Suprapubic skin (tissue), 4 donors: ENCODE measurements at regions not wholly inside any gene's neighbourhood (a gene's known extent, or its start where the extent isn't known, plus 50 kb on each side); places are given as distances from the start of the nearest gene placed in this dataset.

Experiments used
- DNase-seq, 2 donors: peaks; one replicate each; pipeline ENCODE4 v3.0.0-alpha.2; 2019; ENCODE audit warnings: low spot score in 2 of 2
- H3K27ac ChIP-seq: fragments of 200-600 bp; sonication (generic); one replicate; pipeline ENCODE4 v1.5.1; 2019
- H3K27me3 ChIP-seq: fragments of 200-600 bp; sonication (generic); one replicate; pipeline ENCODE4 v1.5.1; 2019
- H3K36me3 ChIP-seq: fragments of 200-600 bp; sonication (generic); one replicate; pipeline ENCODE4 v1.5.1; 2019
- H3K4me1 ChIP-seq: fragments of 200-600 bp; sonication (generic); one replicate; pipeline ENCODE4 v1.5.1; 2019
- H3K4me3 ChIP-seq: fragments of 200-600 bp; sonication (generic); one replicate; pipeline ENCODE4 v1.5.1; 2019; ENCODE audit warnings: mild to moderate bottlenecking
- H3K9me3 ChIP-seq: fragments of 200-600 bp; sonication (generic); one replicate; pipeline ENCODE4 v1.5.1; 2019
- EP300 ChIP-seq: sonication (generic); formaldehyde crosslinking; IDR thresholded peaks from one replicate; pipeline ENCODE4 v1.6.1; 2017; ENCODE audit warnings: antibody characterized with exemption
- POLR2A ChIP-seq, 2 donors: fragments of 450-650 bp; IDR thresholded peaks; one replicate each; pipeline ENCODE4 v1.6.1; 2017; ENCODE audit warnings: antibody characterized with exemption in 2 of 2, mild to moderate bottlenecking in 2 of 2, moderate library complexity in 2 of 2
- POLR2AphosphoS5 ChIP-seq, 3 donors: sonication (generic); formaldehyde crosslinking; IDR thresholded peaks; one replicate each; pipeline ENCODE4 v1.6.1; 2017; ENCODE audit warnings: antibody characterized with exemption in 3 of 3
- WGBS: methylation state at CpG from one replicate; pipeline ENCODE4 v1.1.5; 2018; 5-methylcytosine and 5-hydroxymethylcytosine counted together
- TF ChIP-seq, protein P1 (sequence below), 2 donors: fragments of 200-600 bp in 1 of 2; fragments of 450-650 bp in 1 of 2; sonication (generic) in 1 of 2; IDR thresholded peaks; one replicate each; pipeline ENCODE4 v1.5.1; 2016 to 2019; ENCODE audit warnings: antibody characterized with exemption in 2 of 2, mild to moderate bottlenecking in 1 of 2, moderate library complexity in 1 of 2

DNA sequence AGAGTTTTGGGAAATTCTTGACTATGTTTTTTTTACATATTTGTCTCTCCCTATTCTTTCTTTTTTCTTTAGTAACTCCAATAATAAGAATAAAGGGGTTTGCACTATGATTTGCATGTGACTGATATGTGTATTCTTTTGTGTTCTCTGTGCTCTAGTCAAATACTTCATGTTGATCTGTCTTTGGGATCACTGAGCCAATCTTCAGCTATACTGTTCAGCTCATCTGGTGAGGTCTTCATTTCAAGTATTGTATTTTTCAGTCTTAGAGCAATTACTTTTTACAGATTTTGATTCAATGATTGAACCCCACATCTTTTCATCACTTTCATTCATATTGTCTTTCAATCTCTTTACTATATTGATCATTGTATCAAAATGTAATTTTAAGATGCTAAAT lies 58.1 kb upstream of the TAF11L2 start:
- H3K36me3 ChIP-seq = no peaks in the 10 kb centered on the region
- TF ChIP-seq POLR2AphosphoS5 (IDR thresholded peaks at IDR 0.05) (no peak), EP300 (no peak), POLR2A (IDR thresholded peaks at IDR 0.05) (no peak)
- TF ChIP-seq, protein P1, sequence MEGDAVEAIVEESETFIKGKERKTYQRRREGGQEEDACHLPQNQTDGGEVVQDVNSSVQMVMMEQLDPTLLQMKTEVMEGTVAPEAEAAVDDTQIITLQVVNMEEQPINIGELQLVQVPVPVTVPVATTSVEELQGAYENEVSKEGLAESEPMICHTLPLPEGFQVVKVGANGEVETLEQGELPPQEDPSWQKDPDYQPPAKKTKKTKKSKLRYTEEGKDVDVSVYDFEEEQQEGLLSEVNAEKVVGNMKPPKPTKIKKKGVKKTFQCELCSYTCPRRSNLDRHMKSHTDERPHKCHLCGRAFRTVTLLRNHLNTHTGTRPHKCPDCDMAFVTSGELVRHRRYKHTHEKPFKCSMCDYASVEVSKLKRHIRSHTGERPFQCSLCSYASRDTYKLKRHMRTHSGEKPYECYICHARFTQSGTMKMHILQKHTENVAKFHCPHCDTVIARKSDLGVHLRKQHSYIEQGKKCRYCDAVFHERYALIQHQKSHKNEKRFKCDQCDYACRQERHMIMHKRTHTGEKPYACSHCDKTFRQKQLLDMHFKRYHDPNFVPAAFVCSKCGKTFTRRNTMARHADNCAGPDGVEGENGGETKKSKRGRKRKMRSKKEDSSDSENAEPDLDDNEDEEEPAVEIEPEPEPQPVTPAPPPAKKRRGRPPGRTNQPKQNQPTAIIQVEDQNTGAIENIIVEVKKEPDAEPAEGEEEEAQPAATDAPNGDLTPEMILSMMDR (IDR thresholded peaks at IDR 0.05) = no peak
- H3K4me3 ChIP-seq = no peak overlapping the region
- H3K9me3 ChIP-seq = no peaks in the 10 kb centered on the region
- no peaks in the 10 kb centered on the region for H3K27me3 ChIP-seq
- H3K27ac ChIP-seq = no peak overlapping the region
- DNase-seq = no peak
- H3K4me1 ChIP-seq = peaks cover 5% of the 10 kb centered on the region

- Histone ChIP-seq H3K9me3 (no peaks in the 10 kb centered on the region), H3K27me3 (no peaks in the 10 kb centered on the region), H3K36me3 (no peaks in the 10 kb centered on the region), H3K27ac (no peak overlapping the region), H3K4me3 (no peak overlapping the region), H3K4me1 (peaks cover 5% of the 10 kb centered on the region)
- no peak for DNase-seq
- no peak for TF ChIP-seq EP300
- TF ChIP-seq, protein P1 (IDR thresholded peaks at IDR 0.05) = no peak
- TF ChIP-seq POLR2A (IDR thresholded peaks at IDR 0.05) = no peak
- TF ChIP-seq POLR2AphosphoS5 (IDR thresholded peaks at IDR 0.05) = no peak
Measured at GRCh38 chr5:17440766-17441165, 57.3 kb upstream of the TAF11L2 start.

DNA sequence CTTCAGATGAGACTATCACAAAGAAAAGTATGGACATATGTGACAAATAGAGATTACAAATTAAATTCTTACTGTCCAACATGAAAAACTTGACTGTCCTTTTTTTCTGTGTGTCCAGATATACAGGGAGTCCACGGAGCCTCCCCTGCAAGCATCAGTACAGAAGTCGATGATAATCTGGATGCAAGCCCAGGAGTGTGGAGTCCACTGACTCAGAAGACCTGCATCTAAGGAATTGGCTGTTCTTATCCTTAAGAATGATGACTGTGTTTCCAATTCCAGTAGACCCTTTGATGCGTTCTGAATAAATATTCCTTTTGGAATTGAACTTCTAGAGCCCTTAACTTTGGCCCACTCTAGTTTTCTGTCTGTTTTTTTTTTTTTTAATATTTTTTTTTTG lies 56.7 kb upstream of the TAF11L2 start:
- Histone ChIP-seq H3K27me3 (no peaks in the 10 kb centered on the region), H3K36me3 (no peaks in the 10 kb centered on the region), H3K27ac (no peak overlapping the region), H3K4me1 (peaks cover 5% of the 10 kb centered on the region), H3K4me3 (no peak overlapping the region), H3K9me3 (no peaks in the 10 kb centered on the region)
- 47% methylated on average over 3 of the region's 3 CpGs for WGBS
- no peak for DNase-seq
- TF ChIP-seq POLR2AphosphoS5 (IDR thresholded peaks at IDR 0.05) (no peak), EP300 (no peak), POLR2A (IDR thresholded peaks at IDR 0.05) (no peak)
- TF ChIP-seq, protein P1 (IDR thresholded peaks at IDR 0.05) = no peak

DNA sequence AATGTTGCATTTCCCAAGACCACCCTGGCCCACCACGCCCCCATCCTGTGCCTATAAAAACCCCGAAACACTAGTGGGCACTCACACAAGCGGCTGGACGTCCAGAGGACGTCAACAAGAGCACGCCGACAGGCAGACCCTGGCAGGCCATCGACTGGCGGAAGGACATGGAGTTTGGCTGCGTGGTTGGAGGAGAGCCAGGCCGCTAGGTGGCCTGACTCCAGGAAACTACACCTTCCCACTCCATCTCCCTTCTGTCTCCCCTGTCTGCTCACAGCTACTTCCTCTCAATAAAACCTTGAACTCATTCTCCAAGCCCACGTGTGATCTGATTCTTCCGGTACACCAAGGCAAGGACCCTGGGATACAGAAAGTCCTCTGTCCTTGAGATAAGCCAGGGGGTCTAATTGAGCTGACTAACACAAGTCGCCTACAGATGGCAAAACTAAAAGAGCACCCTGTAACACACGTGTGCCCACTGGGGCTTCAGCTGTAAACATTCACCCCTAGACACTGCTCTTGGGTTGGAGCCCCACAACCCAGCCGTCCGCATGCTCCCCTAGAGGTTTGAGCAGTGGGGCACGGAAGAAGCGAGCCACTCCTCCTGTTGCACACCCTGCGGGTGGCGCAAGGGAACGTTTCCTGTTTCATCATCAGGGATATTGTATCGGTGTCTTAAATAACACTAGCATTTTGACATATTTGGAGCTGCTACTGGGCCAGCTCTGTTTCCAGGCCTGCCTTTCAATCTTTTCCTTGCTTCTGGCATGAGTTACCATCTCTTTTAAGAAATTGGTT lies 54.5 kb upstream of the TAF11L2 start:
- TF ChIP-seq, protein P1 (IDR thresholded peaks at IDR 0.05) = no peak
- TF ChIP-seq POLR2AphosphoS5 (IDR thresholded peaks at IDR 0.05) = no peak
- TF ChIP-seq EP300 = no peak
- no peak for TF ChIP-seq POLR2A (IDR thresholded peaks at IDR 0.05)
- Histone ChIP-seq H3K9me3 (no peaks in the 10 kb centered on the region), H3K27ac (no peak overlapping the region), H3K4me1 (no peaks in the 10 kb centered on the region), H3K36me3 (no peaks in the 10 kb centered on the region), H3K4me3 (no peak overlapping the region), H3K27me3 (no peaks in the 10 kb centered on the region)
- no peak for DNase-seq
- WGBS = 96% methylated on average over 8 of the region's 23 CpGs

- TF ChIP-seq, protein P1 (IDR thresholded peaks at IDR 0.05) = no peak
- TF ChIP-seq EP300 (no peak), POLR2AphosphoS5 (IDR thresholded peaks at IDR 0.05) (no peak), POLR2A (IDR thresholded peaks at IDR 0.05) (no peak)
- Histone ChIP-seq H3K9me3 (no peaks in the 10 kb centered on the region), H3K27ac (no peak overlapping the region), H3K27me3 (no peaks in the 10 kb centered on the region), H3K4me3 (no peak overlapping the region), H3K36me3 (no peaks in the 10 kb centered on the region), H3K4me1 (no peaks in the 10 kb centered on the region)
- 89% methylated on average over 1 of the region's 1 CpG for WGBS
- DNase-seq = no peak
Measured at GRCh38 chr5:17444496-17444895, 53.5 kb upstream of the TAF11L2 start.
